ENCODE measurements at regions not wholly inside any gene's neighbourhood (a gene's known extent, or its start where the extent isn't known, plus 50 kb on each side); places are given as distances from the start of the nearest gene placed in this dataset.

DNA sequence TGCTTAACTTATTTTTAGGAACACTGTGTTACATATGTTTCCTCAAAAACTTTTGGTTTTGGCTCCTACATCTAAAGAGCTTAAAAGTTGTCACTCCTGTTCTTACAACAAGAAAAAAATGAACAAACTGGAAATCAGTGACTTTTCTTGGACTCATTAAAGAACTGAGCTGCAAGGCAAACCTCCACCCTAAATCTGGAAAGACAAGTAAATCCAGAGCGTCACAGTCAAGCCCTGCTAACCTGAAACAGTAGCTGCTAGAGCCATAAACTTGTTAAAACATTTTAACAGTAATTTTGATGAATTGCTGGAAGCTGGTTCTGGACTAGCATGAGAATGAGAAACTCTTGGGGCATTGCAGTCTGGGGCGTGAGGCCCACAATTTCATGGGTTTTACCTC lies 350.5 kb upstream of the COL8A1 start:
- Histone ChIP-seq H3K79me2 (ENCODE audit: insufficient read depth, low read length) (no peaks in the 10 kb centered on the region), H3F3A (ENCODE audit: low read depth) (no peaks in the 10 kb centered on the region), H3K4me3 (ENCODE audit: low read length, poor library complexity, severe bottlenecking) (no peak overlapping the region), H3K4me2 (ENCODE audit: low read depth, low read length, poor library complexity, severe bottlenecking) (no peak overlapping the region), H3K4me1 (ENCODE audit: insufficient read depth, low read length, poor library complexity, severe bottlenecking) (no peaks in the 10 kb centered on the region), H3K27me3 (ENCODE audit: insufficient read depth, low read length, poor library complexity, severe bottlenecking) (no peaks in the 10 kb centered on the region), H3K9me3 (ENCODE audit: insufficient read depth, low read depth, low read length) (no peaks in the 10 kb centered on the region; the same call in 1 of the 2 replicates), H4K20me1 (ENCODE audit: insufficient read depth, low read length, poor library complexity, severe bottlenecking) (no peaks in the 10 kb centered on the region), H3K36me3 (ENCODE audit: insufficient read depth, low read length) (no peaks in the 10 kb centered on the region), H2AFZ (ENCODE audit: low read length) (no peak overlapping the region), H3K9me2 (replicated peaks; ENCODE audit: low read depth, low read length) (no peaks in the 10 kb centered on the region), H3K9ac (ENCODE audit: low read depth, low read length, poor library complexity, severe bottlenecking) (no peak overlapping the region)
- TF ChIP-seq EZH2phosphoT487 (IDR thresholded peaks at IDR 0.05; ENCODE audit: borderline replicate concordance), result no peak
- TF ChIP-seq, protein P1, sequence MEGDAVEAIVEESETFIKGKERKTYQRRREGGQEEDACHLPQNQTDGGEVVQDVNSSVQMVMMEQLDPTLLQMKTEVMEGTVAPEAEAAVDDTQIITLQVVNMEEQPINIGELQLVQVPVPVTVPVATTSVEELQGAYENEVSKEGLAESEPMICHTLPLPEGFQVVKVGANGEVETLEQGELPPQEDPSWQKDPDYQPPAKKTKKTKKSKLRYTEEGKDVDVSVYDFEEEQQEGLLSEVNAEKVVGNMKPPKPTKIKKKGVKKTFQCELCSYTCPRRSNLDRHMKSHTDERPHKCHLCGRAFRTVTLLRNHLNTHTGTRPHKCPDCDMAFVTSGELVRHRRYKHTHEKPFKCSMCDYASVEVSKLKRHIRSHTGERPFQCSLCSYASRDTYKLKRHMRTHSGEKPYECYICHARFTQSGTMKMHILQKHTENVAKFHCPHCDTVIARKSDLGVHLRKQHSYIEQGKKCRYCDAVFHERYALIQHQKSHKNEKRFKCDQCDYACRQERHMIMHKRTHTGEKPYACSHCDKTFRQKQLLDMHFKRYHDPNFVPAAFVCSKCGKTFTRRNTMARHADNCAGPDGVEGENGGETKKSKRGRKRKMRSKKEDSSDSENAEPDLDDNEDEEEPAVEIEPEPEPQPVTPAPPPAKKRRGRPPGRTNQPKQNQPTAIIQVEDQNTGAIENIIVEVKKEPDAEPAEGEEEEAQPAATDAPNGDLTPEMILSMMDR (conservative IDR thresholded peaks at IDR 0.05; ENCODE audit: low read length), result no peak

DNA sequence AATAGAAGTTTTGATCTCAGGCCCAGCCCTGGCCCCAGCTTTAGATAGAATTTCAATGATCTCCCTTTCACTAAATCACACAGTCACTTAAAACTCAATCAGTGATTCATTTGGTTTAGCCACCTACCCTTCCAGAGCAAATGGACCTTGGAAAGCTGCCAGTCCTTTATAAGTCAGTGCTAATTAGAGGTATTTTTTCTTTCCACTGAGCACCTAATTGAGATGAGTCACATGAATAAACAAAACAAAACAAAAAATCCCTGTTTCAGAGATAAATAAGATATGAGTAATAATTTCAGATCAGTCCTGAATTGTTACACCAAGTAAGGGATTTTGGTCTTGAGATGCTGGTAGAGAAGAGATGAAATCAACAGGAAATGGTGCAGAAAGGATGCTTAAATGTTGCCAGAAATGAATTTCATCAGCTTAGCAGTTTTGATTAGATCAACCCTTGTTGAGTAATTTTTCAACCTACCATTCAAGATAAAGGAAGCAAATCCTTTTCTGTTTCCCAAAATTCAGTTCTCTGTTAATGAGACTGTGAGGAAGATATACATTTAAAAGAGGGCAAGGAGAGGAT lies 352.0 kb upstream of the COL8A1 start:
- no peaks in the 10 kb centered on the region for H3K36me3 ChIP-seq (ENCODE audit: insufficient read depth, low read length)
- no peaks in the 10 kb centered on the region for H4K20me1 ChIP-seq (ENCODE audit: insufficient read depth, low read length, poor library complexity, severe bottlenecking)
- TF ChIP-seq, protein P1 (conservative IDR thresholded peaks at IDR 0.05; ENCODE audit: low read length), result no peak
- TF ChIP-seq EZH2phosphoT487 (IDR thresholded peaks at IDR 0.05; ENCODE audit: borderline replicate concordance), result no peak
- H3K9ac ChIP-seq (ENCODE audit: low read depth, low read length, poor library complexity, severe bottlenecking), result no peak overlapping the region
- no peak overlapping the region for H3K4me3 ChIP-seq (ENCODE audit: low read length, poor library complexity, severe bottlenecking)
- no peaks in the 10 kb centered on the region for H3K27me3 ChIP-seq (ENCODE audit: insufficient read depth, low read length, poor library complexity, severe bottlenecking)
- no peaks in the 10 kb centered on the region for H3K9me2 ChIP-seq (replicated peaks; ENCODE audit: low read depth, low read length)
- H3F3A ChIP-seq (ENCODE audit: low read depth), result no peaks in the 10 kb centered on the region
- H3K4me1 ChIP-seq (ENCODE audit: insufficient read depth, low read length, poor library complexity, severe bottlenecking), result no peaks in the 10 kb centered on the region
- H2AFZ ChIP-seq (ENCODE audit: low read length), result no peak overlapping the region
- no peaks in the 10 kb centered on the region for H3K79me2 ChIP-seq (ENCODE audit: insufficient read depth, low read length)
- H3K9me3 ChIP-seq (ENCODE audit: insufficient read depth, low read depth, low read length), result no peaks in the 10 kb centered on the region; the same call in 1 of the 2 replicates
- H3K4me2 ChIP-seq (ENCODE audit: low read depth, low read length, poor library complexity, severe bottlenecking), result no peak overlapping the region

DNA sequence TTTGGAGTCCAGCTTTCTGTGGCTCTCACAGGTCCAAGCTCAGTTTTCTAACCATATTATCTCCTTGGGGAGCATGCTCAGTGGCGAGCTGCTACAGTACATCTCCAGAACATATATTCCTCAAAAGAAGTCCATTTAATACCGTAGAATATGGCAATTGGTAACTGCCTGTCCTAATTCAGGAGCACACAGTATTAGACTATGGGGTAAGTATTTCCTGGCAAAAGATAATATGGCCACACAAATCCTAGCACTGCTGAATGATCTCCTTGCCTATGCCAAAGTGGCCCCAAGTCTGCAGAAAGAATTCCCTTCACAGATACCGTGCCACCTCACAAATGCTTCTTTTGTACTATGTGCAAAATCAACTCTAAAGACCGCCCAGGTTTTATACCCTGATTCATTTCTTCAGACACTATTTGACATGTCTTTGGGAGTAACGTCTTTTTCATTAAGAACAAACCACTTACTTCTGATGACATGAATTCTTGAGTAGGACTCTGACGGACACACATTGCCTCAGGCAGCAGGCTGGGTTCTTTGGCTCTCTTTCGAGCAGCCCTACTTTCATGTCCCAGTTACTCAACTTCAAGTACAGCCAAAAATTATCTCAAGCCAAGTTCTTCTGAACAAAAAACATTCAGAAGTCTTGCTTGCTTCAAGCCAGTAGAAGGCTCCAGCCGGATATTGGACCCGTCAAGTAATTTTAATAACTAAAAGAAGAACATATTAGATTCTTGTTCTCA lies 368.3 kb upstream of the DCBLD2 start:
- Histone ChIP-seq H2AFZ (ENCODE audit: low read length) (no peak overlapping the region), H3K9me3 (ENCODE audit: insufficient read depth, low read depth, low read length) (no peaks in the 10 kb centered on the region), H3K79me2 (ENCODE audit: insufficient read depth, low read length) (no peaks in the 10 kb centered on the region), H3K9ac (ENCODE audit: low read depth, low read length, poor library complexity, severe bottlenecking) (no peak overlapping the region), H3F3A (ENCODE audit: low read depth) (no peaks in the 10 kb centered on the region), H3K4me1 (ENCODE audit: insufficient read depth, low read length, poor library complexity, severe bottlenecking) (no peaks in the 10 kb centered on the region), H3K9me2 (replicated peaks; ENCODE audit: low read depth, low read length) (no peaks in the 10 kb centered on the region), H3K36me3 (ENCODE audit: insufficient read depth, low read length) (no peaks in the 10 kb centered on the region), H3K27me3 (ENCODE audit: insufficient read depth, low read length, poor library complexity, severe bottlenecking) (no peaks in the 10 kb centered on the region), H4K20me1 (ENCODE audit: insufficient read depth, low read length, poor library complexity, severe bottlenecking) (no peaks in the 10 kb centered on the region), H3K4me3 (ENCODE audit: low read length, poor library complexity, severe bottlenecking) (no peak overlapping the region), H3K4me2 (ENCODE audit: low read depth, low read length, poor library complexity, severe bottlenecking) (no peak overlapping the region)
- TF ChIP-seq, protein P1 (conservative IDR thresholded peaks at IDR 0.05; ENCODE audit: low read length), result no peak
- TF ChIP-seq EZH2phosphoT487 (IDR thresholded peaks at IDR 0.05; ENCODE audit: borderline replicate concordance), result no peak
